Hepatocyte (in vitro differentiated cells): ENCODE measurements at regions not wholly inside any gene's neighbourhood (a gene's known extent, or its start where the extent isn't known, plus 50 kb on each side); places are given as distances from the start of the nearest gene placed in this dataset.

Experiments used
- DNase-seq: peaks from one replicate; pipeline ENCODE4 v3.0.0-alpha.2; 2016; ENCODE audit warnings: low spot score
- H2AFZ ChIP-seq: fragments of 200-600 bp; sonication (generic); 2 replicates; pipeline ENCODE4 v1.6.0; 2016; ENCODE audit warnings: antibody characterized with exemption, mild to moderate bottlenecking
- H3K27ac ChIP-seq: fragments of 200-600 bp; sonication (generic); 2 replicates; pipeline ENCODE4 v1.5.1; 2016; ENCODE audit warnings: mild to moderate bottlenecking
- H3K27me3 ChIP-seq: fragments of 200-600 bp; sonication (generic); 2 replicates; pipeline ENCODE4 v1.6.1; 2016
- H3K36me3 ChIP-seq: fragments of 200-600 bp; sonication (generic); replicated peaks from 2 replicates; pipeline ENCODE4 v1.5.1; 2016; ENCODE audit warnings: low read depth; ENCODE audit not compliant: insufficient read depth
- H3K4me1 ChIP-seq: fragments of 200-600 bp; sonication (generic); 2 replicates; pipeline ENCODE4 v1.5.1; 2016; ENCODE audit warnings: mild to moderate bottlenecking, moderate library complexity; ENCODE audit not compliant: insufficient read depth
- H3K4me2 ChIP-seq: fragments of 200-600 bp; sonication (generic); 2 replicates; pipeline ENCODE4 v1.6.0; 2016
- H3K4me3 ChIP-seq: fragments of 200-600 bp; sonication (generic); 2 replicates; pipeline ENCODE4 v1.5.1; 2016; ENCODE audit warnings: mild to moderate bottlenecking
- H3K79me2 ChIP-seq: fragments of 200-600 bp; sonication (generic); 2 replicates; pipeline ENCODE4 v1.6.0; 2017; ENCODE audit warnings: mild to moderate bottlenecking
- H3K9me2 ChIP-seq: fragments of 200-600 bp; sonication (generic); replicated peaks from 2 replicates; pipeline ENCODE4 v1.6.0; 2017; ENCODE audit warnings: mild to moderate bottlenecking; ENCODE audit not compliant: insufficient read depth
- H3K9me3 ChIP-seq: fragments of 200-600 bp; sonication (generic); 2 replicates; pipeline ENCODE4 v1.5.1; 2016; ENCODE audit warnings: low read depth, mild to moderate bottlenecking
- H4K20me1 ChIP-seq: fragments of 200-600 bp; sonication (generic); 2 replicates; pipeline ENCODE4 v1.6.0; 2016; ENCODE audit warnings: mild to moderate bottlenecking; ENCODE audit not compliant: insufficient read depth, poor library complexity, severe bottlenecking
- CTCF ChIP-seq: fragments of 200-600 bp; sonication (generic); IDR thresholded peaks from 2 replicates; pipeline ENCODE4 v1.5.1; 2016; ENCODE audit warnings: antibody characterized with exemption, mild to moderate bottlenecking; ENCODE audit not compliant: poor library complexity
- EZH2 ChIP-seq: fragments of 200-600 bp; sonication (generic); IDR thresholded peaks from 2 replicates; pipeline ENCODE4 v1.6.1; 2016; ENCODE audit warnings: antibody characterized with exemption, mild to moderate bottlenecking, borderline replicate concordance
- EZH2phosphoT487 ChIP-seq: fragments of 200-600 bp; sonication (generic); IDR thresholded peaks from one replicate; pipeline ENCODE4 v1.6.1; 2018; ENCODE audit warnings: antibody characterized with exemption, mild to moderate bottlenecking, low read depth, moderate library complexity; ENCODE audit not compliant: unreplicated experiment, severe bottlenecking
- WGBS: methylation state at CpG from one replicate; pipeline ENCODE4 v1.1.6; 2016; ENCODE audit warnings: low lambda C conversion rate; ENCODE audit errors: missing lambda C conversion rate; 5-methylcytosine and 5-hydroxymethylcytosine counted together

DNA sequence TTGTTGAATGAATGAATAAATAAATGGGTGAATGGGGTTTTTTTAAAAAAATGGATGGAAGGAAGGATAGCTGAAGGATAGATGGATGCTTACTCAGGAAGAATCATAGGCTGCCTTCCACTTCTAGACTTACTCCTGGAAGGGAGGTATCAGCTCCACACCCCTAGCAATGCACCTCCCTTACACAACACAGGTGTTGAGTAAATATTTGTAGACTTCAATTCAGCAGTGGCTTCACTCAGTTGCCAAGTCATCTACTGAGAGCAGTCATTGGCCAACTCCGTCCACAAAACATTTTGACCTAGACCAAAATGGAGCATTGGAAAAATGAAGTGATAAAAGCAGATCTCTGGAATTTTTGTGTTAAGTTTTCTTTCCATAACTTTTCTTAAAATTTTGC is 65.5 kb upstream of the ST8SIA2 start:
- DNase-seq, result no peak
- H3K79me2 ChIP-seq, result no peaks in the 10 kb centered on the region
- H2AFZ ChIP-seq, result no peak overlapping the region
- TF ChIP-seq CTCF, result no peak
- no peak for TF ChIP-seq EZH2phosphoT487
- no peak overlapping the region for H3K27ac ChIP-seq
- no peaks in the 10 kb centered on the region for H4K20me1 ChIP-seq
- H3K27me3 ChIP-seq, result peaks cover 9% of the 10 kb centered on the region
- H3K9me2 ChIP-seq, result no peaks in the 10 kb centered on the region
- H3K4me2 ChIP-seq, result no peak overlapping the region
- H3K4me1 ChIP-seq, result no peaks in the 10 kb centered on the region
- H3K9me3 ChIP-seq, result no peaks in the 10 kb centered on the region
- 81% methylated on average over 1 of the region's 1 CpG for WGBS
- H3K36me3 ChIP-seq, result no peaks in the 10 kb centered on the region
- H3K4me3 ChIP-seq, result no peak overlapping the region

GRCh38 chr15:92332125-92332899 is 61.4 kb upstream of the ST8SIA2 start:
- Histone ChIP-seq H3K4me3 (no peak overlapping the region), H3K27ac (no peak overlapping the region), H3K79me2 (no peaks in the 10 kb centered on the region), H3K4me2 (no peak overlapping the region), H4K20me1 (no peaks in the 10 kb centered on the region), H3K36me3 (no peaks in the 10 kb centered on the region), H3K27me3 (no peaks in the 10 kb centered on the region), H3K9me3 (no peaks in the 10 kb centered on the region), H3K4me1 (no peaks in the 10 kb centered on the region), H3K9me2 (no peaks in the 10 kb centered on the region), H2AFZ (no peak overlapping the region)
- WGBS, result 88% methylated on average over 6 of the region's 6 CpGs
- no peak for DNase-seq
- TF ChIP-seq EZH2phosphoT487 (no peak), CTCF (no peak), EZH2 (no peak)

DNA sequence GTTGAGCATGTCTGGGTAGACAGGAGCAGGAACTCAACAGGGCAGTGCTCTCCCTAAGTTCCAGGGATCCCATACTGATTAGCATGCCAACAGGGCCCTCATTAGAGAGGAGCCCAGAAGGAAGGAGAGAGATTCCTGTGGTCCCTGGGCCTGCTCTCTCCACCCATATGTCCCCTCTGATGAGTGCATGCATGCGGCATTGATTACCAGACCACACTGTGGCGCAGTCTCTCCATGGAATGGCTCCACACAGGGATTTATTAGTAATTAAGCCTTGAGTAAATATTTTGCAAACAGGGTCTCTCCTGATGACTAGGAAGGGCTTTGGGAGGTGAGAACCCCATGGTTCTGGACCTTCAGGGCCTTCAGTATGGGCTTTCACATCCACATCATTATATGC is 60.0 kb upstream of the ST8SIA2 start:
- Histone ChIP-seq H3K4me1 (no peaks in the 10 kb centered on the region), H3K9me2 (no peaks in the 10 kb centered on the region), H3K4me2 (no peak overlapping the region), H4K20me1 (no peaks in the 10 kb centered on the region), H3K27ac (no peak overlapping the region), H3K36me3 (no peaks in the 10 kb centered on the region), H3K9me3 (no peaks in the 10 kb centered on the region), H3K79me2 (no peaks in the 10 kb centered on the region), H3K27me3 (no peaks in the 10 kb centered on the region), H3K4me3 (no peak overlapping the region), H2AFZ (no peak overlapping the region)
- no peak for DNase-seq
- 97% methylated on average over 2 of the region's 2 CpGs for WGBS
- no peak for TF ChIP-seq EZH2phosphoT487
- no peak for TF ChIP-seq CTCF
- no peak for TF ChIP-seq EZH2
